ENCODE measurements at regions not wholly inside any gene's neighbourhood (a gene's known extent, or its start where the extent isn't known, plus 50 kb on each side); places are given as distances from the start of the nearest gene placed in this dataset.

DNA sequence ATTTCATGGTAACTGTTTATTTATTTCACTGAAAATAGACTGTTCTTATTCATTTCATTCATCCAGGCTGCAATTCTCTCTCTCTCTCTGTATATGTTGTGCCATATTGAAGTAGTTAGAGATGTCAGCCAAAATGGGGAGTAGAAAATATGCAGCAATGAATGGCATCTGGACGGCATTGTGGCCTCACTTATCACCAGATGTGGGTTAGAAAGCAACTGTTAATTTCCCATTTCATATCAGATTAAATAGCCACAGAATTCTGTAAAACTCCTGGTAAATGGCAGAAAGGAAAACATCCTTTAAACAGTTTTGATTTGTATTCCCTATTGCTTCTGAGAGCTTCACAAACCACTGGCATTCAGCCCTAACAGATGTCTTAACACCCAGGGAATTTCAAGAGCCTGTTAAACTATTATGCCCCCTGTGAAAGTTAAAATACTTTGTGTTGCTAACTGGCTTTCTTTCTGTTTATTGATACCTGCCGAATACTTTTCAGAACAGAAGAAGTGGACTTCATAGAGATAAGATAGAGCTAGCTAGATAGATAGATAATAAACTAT, 1763.3 kb upstream of the MIR17HG start:
- Mint-ChIP-seq H3K27ac (peak overlapping the region; percentile 19; the same call in 1 of the 2 replicates), H3K4me3 (no peak overlapping the region), H3K9me3 (no peaks in the 10 kb centered on the region), H3K27me3 (ENCODE audit: insufficient read depth, low read depth, poor library complexity) (no peaks in the 10 kb centered on the region), H3K4me1 (peaks cover 8% of the 10 kb centered on the region), H3K36me3 (ENCODE audit: low read depth) (no peaks in the 10 kb centered on the region)
- Histone ChIP-seq H2AFZ (no peak overlapping the region), H4K20me1 (replicated peaks; ENCODE audit: insufficient read depth) (no peaks in the 10 kb centered on the region), H3K27me3 (ENCODE audit: insufficient read depth) (no peaks in the 10 kb centered on the region), H3K9me2 (ENCODE audit: insufficient read depth) (no peaks in the 10 kb centered on the region), H3F3A (replicated peaks; ENCODE audit: low read depth) (no peaks in the 10 kb centered on the region), H3K4me1 (ENCODE audit: insufficient read depth) (peaks cover 10% of the 10 kb centered on the region; the same call in 1 of the 2 replicates), H3K79me2 (replicated peaks; ENCODE audit: insufficient read depth) (no peaks in the 10 kb centered on the region), H3K4me3 (no peak overlapping the region), H3K27ac (ENCODE audit: low read depth) (no peak overlapping the region), H3K36me3 (ENCODE audit: insufficient read depth) (no peaks in the 10 kb centered on the region), H3K4me2 (no peak overlapping the region)
- ATAC-seq (no peak), DNase-seq (ENCODE audit: low spot score) (peak; percentile 18)
- TF ChIP-seq, protein P1, sequence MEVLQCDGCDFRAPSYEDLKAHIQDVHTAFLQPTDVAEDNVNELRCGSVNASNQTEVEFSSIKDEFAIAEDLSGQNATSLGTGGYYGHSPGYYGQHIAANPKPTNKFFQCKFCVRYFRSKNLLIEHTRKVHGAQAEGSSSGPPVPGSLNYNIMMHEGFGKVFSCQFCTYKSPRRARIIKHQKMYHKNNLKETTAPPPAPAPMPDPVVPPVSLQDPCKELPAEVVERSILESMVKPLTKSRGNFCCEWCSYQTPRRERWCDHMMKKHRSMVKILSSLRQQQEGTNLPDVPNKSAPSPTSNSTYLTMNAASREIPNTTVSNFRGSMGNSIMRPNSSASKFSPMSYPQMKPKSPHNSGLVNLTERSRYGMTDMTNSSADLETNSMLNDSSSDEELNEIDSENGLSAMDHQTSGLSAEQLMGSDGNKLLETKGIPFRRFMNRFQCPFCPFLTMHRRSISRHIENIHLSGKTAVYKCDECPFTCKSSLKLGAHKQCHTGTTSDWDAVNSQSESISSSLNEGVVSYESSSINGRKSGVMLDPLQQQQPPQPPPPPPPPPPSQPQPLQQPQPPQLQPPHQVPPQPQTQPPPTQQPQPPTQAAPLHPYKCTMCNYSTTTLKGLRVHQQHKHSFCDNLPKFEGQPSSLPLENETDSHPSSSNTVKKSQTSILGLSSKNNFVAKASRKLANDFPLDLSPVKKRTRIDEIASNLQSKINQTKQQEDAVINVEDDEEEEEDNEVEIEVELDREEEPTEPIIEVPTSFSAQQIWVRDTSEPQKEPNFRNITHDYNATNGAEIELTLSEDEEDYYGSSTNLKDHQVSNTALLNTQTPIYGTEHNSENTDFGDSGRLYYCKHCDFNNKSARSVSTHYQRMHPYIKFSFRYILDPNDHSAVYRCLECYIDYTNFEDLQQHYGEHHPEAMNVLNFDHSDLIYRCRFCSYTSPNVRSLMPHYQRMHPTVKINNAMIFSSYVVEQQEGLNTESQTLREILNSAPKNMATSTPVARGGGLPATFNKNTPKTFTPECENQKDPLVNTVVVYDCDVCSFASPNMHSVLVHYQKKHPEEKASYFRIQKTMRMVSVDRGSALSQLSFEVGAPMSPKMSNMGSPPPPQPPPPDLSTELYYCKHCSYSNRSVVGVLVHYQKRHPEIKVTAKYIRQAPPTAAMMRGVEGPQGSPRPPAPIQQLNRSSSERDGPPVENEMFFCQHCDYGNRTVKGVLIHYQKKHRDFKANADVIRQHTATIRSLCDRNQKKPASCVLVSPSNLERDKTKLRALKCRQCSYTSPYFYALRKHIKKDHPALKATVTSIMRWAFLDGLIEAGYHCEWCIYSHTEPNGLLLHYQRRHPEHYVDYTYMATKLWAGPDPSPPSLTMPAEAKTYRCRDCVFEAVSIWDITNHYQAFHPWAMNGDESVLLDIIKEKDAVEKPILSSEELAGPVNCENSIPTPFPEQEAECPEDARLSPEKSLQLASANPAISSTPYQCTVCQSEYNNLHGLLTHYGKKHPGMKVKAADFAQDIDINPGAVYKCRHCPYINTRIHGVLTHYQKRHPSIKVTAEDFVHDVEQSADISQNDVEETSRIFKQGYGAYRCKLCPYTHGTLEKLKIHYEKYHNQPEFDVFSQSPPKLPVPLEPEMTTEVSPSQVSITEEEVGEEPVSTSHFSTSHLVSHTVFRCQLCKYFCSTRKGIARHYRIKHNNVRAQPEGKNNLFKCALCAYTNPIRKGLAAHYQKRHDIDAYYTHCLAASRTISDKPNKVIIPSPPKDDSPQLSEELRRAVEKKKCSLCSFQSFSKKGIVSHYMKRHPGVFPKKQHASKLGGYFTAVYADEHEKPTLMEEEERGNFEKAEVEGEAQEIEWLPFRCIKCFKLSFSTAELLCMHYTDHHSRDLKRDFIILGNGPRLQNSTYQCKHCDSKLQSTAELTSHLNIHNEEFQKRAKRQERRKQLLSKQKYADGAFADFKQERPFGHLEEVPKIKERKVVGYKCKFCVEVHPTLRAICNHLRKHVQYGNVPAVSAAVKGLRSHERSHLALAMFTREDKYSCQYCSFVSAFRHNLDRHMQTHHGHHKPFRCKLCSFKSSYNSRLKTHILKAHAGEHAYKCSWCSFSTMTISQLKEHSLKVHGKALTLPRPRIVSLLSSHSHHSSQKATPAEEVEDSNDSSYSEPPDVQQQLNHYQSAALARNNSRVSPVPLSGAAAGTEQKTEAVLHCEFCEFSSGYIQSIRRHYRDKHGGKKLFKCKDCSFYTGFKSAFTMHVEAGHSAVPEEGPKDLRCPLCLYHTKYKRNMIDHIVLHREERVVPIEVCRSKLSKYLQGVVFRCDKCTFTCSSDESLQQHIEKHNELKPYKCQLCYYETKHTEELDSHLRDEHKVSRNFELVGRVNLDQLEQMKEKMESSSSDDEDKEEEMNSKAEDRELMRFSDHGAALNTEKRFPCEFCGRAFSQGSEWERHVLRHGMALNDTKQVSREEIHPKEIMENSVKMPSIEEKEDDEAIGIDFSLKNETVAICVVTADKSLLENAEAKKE (CRISPR knock-in tag; IDR thresholded peaks at IDR 0.05): no peak
- 0 out of 2 replicates have a peak, but pooled peaks have one; percentile 8 for TF ChIP-seq NANOG (IDR thresholded peaks at IDR 0.05; ENCODE audit: borderline replicate concordance)

DNA sequence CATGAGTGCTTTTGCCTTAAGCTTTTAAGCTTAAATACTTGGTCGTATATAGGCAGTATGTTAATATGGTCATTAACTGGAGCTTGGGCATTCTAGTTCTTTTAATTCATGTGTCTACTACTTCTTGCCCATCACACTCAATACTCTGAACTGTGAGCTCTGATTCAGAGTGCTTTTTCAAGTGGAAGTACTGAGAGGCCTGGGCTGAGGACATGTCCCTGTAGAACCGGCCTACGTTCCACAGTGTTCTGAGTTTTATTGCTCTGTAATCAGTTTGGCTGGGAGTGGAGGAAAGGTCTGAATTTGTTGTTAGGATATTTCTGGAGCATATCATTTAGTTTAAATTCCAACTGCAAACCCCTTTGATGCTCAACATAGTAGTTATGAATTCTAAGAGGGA, 1744.8 kb upstream of the MIR17HG start:
- Mint-ChIP-seq H3K4me1 (peaks cover 5% of the 10 kb centered on the region; the same call in 2 of the 3 replicates), H3K36me3 (ENCODE audit: low read depth) (peaks cover 16% of the 10 kb centered on the region), H3K27ac (no peak overlapping the region), H3K9me3 (peaks cover 24% of the 10 kb centered on the region), H3K4me3 (no peak overlapping the region), H3K27me3 (ENCODE audit: insufficient read depth, low read depth, poor library complexity) (no peaks in the 10 kb centered on the region)
- Histone ChIP-seq H3F3A (replicated peaks; ENCODE audit: low read depth) (no peaks in the 10 kb centered on the region), H3K4me2 (no peak overlapping the region), H4K20me1 (replicated peaks; ENCODE audit: insufficient read depth) (no peaks in the 10 kb centered on the region), H3K4me3 (no peak overlapping the region), H3K27me3 (ENCODE audit: insufficient read depth) (no peaks in the 10 kb centered on the region), H3K4me1 (ENCODE audit: insufficient read depth) (no peaks in the 10 kb centered on the region), H3K27ac (ENCODE audit: low read depth) (no peak overlapping the region), H3K79me2 (replicated peaks; ENCODE audit: insufficient read depth) (no peaks in the 10 kb centered on the region), H2AFZ (no peak overlapping the region), H3K9me2 (ENCODE audit: insufficient read depth) (0 out of 2 replicates have a peak, but pooled peaks cover 8% of the 10 kb centered on the region), H3K36me3 (ENCODE audit: insufficient read depth) (no peaks in the 10 kb centered on the region)
- TF ChIP-seq ZNF114 (CRISPR knock-in tag; IDR thresholded peaks at IDR 0.05): no peak
- DNase-seq (ENCODE audit: low spot score) (no peak), ATAC-seq (no peak)

Measured in GM23338 (cell line).